IMR-90 (cell line): ENCODE measurements at regions not wholly inside any gene's neighbourhood (a gene's known extent, or its start where the extent isn't known, plus 50 kb on each side); places are given as distances from the start of the nearest gene placed in this dataset.

Experiments
- ATAC-seq: fragments of 200-7000 bp; cut with Tn5 transposase; 2 replicates; pipeline ENCODE4 v1.9.1; 2020; ENCODE audit warnings: low read depth, mild to moderate bottlenecking, moderate library complexity
- BruUV-seq: library from RNA; stranded (reverse); fragments of 400-500 nt; replicated peaks from 2 replicates; lab custom pipeline; 2021; lab: Mats Ljungman, UMichigan
- CTCF ChIA-PET: fragments of 300-600 bp; formaldehyde crosslinking; extraction: SDS; loops from one replicate; lab custom pipeline; 2021; ENCODE audit warnings: antibody characterized with exemption; lab: Yijun Ruan, JAX
- POLR2A ChIA-PET: fragments of 300-600 bp; sonication (Branson Sonifier 250); formaldehyde crosslinking; loops from one replicate; lab custom pipeline; 2022; ENCODE audit warnings: antibody characterized with exemption; ENCODE audit not compliant: unreplicated experiment; lab: Charles Lee
- DNase-seq: peaks from one replicate; pipeline ENCODE4 v3.0.0; 2013
- H2AFZ ChIP-seq: replicated peaks from 2 replicates; pipeline ENCODE3; 2013; ENCODE audit warnings: low read length, mild to moderate bottlenecking; ENCODE audit not compliant: poor library complexity
- H2AK5ac ChIP-seq: 2 replicates; pipeline ENCODE4 v1.6.1; 2013; ENCODE audit warnings: low read depth, low read length, inconsistent platforms
- H2AK9ac ChIP-seq: replicated peaks from 2 replicates; pipeline ENCODE3; 2013; ENCODE audit warnings: mild to moderate bottlenecking, low read depth, low read length, moderate library complexity; ENCODE audit not compliant: poor library complexity
- H2BK120ac ChIP-seq: 2 replicates; pipeline ENCODE4 v1.6.1; 2013; ENCODE audit warnings: low read depth, low read length, inconsistent platforms
- H2BK15ac ChIP-seq: 3 replicates; pipeline ENCODE4 v1.6.1; 2013; ENCODE audit warnings: low read depth, low read length, inconsistent platforms
- H2BK20ac ChIP-seq: 2 replicates; pipeline ENCODE4 v1.6.1; 2013; ENCODE audit warnings: low read depth, mild to moderate bottlenecking, inconsistent platforms, low read length, moderate library complexity
- H2BK5ac ChIP-seq: 2 replicates; pipeline ENCODE4 v1.6.1; 2013; ENCODE audit warnings: mild to moderate bottlenecking, low read depth, low read length, inconsistent platforms; ENCODE audit not compliant: poor library complexity, severe bottlenecking
- H3K14ac ChIP-seq: replicated peaks from 2 replicates; pipeline ENCODE4 v1.6.1; 2013; ENCODE audit warnings: low read depth, low read length, inconsistent platforms
- H3K18ac ChIP-seq: 2 replicates; pipeline ENCODE4 v1.6.1; 2013; ENCODE audit warnings: low read depth, low read length, control low read depth
- H3K23ac ChIP-seq: 2 replicates; pipeline ENCODE4 v1.6.1; 2013; ENCODE audit warnings: low read depth, low read length, inconsistent platforms
- H3K27ac ChIP-seq: 2 replicates; pipeline ENCODE4 v1.5.1; 2013; ENCODE audit warnings: mild to moderate bottlenecking, control low read depth, low read length; ENCODE audit not compliant: insufficient read depth
- H3K27me3 ChIP-seq: 2 replicates; pipeline ENCODE4 v1.6.1; 2013; ENCODE audit warnings: low read length; ENCODE audit not compliant: control insufficient read depth, insufficient read depth
- H3K36me3 ChIP-seq: 2 replicates; pipeline ENCODE4 v1.6.1; 2013; ENCODE audit warnings: low read length, mixed read lengths; ENCODE audit not compliant: control insufficient read depth, insufficient read depth
- H3K4ac ChIP-seq: 2 replicates; pipeline ENCODE4 v1.6.1; 2013; ENCODE audit warnings: low read depth, low read length, inconsistent platforms
- H3K4me1 ChIP-seq: 2 replicates; pipeline ENCODE4 v1.6.1; 2013; ENCODE audit warnings: low read length, mixed read lengths; ENCODE audit not compliant: control insufficient read depth, insufficient read depth
- H3K4me2 ChIP-seq: 2 replicates; pipeline ENCODE4 v1.6.1; 2013; ENCODE audit warnings: low read depth, mild to moderate bottlenecking, control low read depth, low read length, moderate library complexity
- H3K4me3 ChIP-seq: 2 replicates; pipeline ENCODE4 v1.5.1; 2013; ENCODE audit warnings: low read depth, mild to moderate bottlenecking, control low read depth, low read length, moderate library complexity; ENCODE audit not compliant: insufficient read depth
- H3K56ac ChIP-seq: 2 replicates; pipeline ENCODE4 v1.6.1; 2013; ENCODE audit warnings: low read length, inconsistent platforms; ENCODE audit not compliant: insufficient read depth; ENCODE audit errors: extremely low read depth
- H3K79me1 ChIP-seq, 2 experiments: 2 replicates each; pipeline ENCODE4 v1.6.1; 2013; ENCODE audit warnings: low read length in 2 of 2, inconsistent platforms in 1 of 2, low read depth in 1 of 2
- H3K9ac ChIP-seq: 2 replicates; pipeline ENCODE4 v1.6.1; 2013; ENCODE audit warnings: low read depth, low read length, control low read depth
- H3K9me1 ChIP-seq: 2 replicates; pipeline ENCODE4 v1.6.1; 2013; ENCODE audit warnings: low read length, inconsistent platforms; ENCODE audit not compliant: insufficient read depth
- H3K9me3 ChIP-seq: 2 replicates; pipeline ENCODE4 v1.6.1; 2013; ENCODE audit warnings: low read length; ENCODE audit not compliant: control insufficient read depth, insufficient read depth
- H4K20me1 ChIP-seq: 2 replicates; pipeline ENCODE4 v1.6.1; 2013; ENCODE audit warnings: low read length, inconsistent platforms; ENCODE audit not compliant: insufficient read depth
- H4K5ac ChIP-seq: 2 replicates; pipeline ENCODE4 v1.6.1; 2013; ENCODE audit warnings: mild to moderate bottlenecking, low read depth, low read length, control low read depth
- H4K8ac ChIP-seq, 2 experiments: 2 replicates each; pipeline ENCODE4 v1.6.1; 2013; ENCODE audit warnings: low read depth in 2 of 2, low read length in 2 of 2, control low read depth in 1 of 2, inconsistent platforms in 1 of 2
- H4K91ac ChIP-seq: 2 replicates; pipeline ENCODE4 v1.6.1; 2013; ENCODE audit warnings: low read depth, low read length, inconsistent platforms; ENCODE audit not compliant: insufficient read depth
- BHLHE40 ChIP-seq: fragments of 150-350 bp; IDR thresholded peaks from 2 replicates; pipeline ENCODE4 v1.6.1; 2016; ENCODE audit warnings: mild to moderate bottlenecking, low read depth, low read length
- CEBPB ChIP-seq: IDR thresholded peaks from 2 replicates; pipeline ENCODE4 v1.6.1; 2012; ENCODE audit warnings: low read depth, low read length, improper control_type of control experiment
- CHD1 ChIP-seq: IDR thresholded peaks from 2 replicates; pipeline ENCODE4 v1.6.1; 2012; ENCODE audit warnings: low read depth, low read length, improper control_type of control experiment
- FOS ChIP-seq: fragments of 150-350 bp; IDR thresholded peaks from 2 replicates; pipeline ENCODE4 v1.6.1; 2016; ENCODE audit warnings: low read depth, low read length
- MAFK ChIP-seq: IDR thresholded peaks from 2 replicates; pipeline ENCODE4 v1.6.1; 2012; ENCODE audit warnings: low read depth, low read length, improper control_type of control experiment
- MAZ ChIP-seq: IDR thresholded peaks from 2 replicates; pipeline ENCODE4 v1.6.1; 2012; ENCODE audit warnings: low read depth, mild to moderate bottlenecking, low read length, improper control_type of control experiment, moderate library complexity, borderline replicate concordance
- NFE2L2 ChIP-seq: fragments of 150-350 bp; IDR thresholded peaks from 2 replicates; pipeline ENCODE4 v1.6.1; 2016; ENCODE audit warnings: low read depth, mild to moderate bottlenecking, low read length
- POLR2A ChIP-seq: IDR thresholded peaks from 2 replicates; pipeline ENCODE4 v1.6.1; 2012; ENCODE audit warnings: mild to moderate bottlenecking, low read depth, low read length
- RAD21 ChIP-seq: IDR thresholded peaks from 2 replicates; pipeline ENCODE4 v1.6.1; 2012; ENCODE audit warnings: low read length, improper control_type of control experiment
- RCOR1 ChIP-seq: IDR thresholded peaks from 2 replicates; pipeline ENCODE4 v1.6.1; 2012; ENCODE audit warnings: mild to moderate bottlenecking, low read length, improper control_type of control experiment; ENCODE audit not compliant: insufficient replicate concordance
- RFX5 ChIP-seq: IDR thresholded peaks from 2 replicates; pipeline ENCODE4 v1.8.0; 2012; ENCODE audit warnings: low read depth, mild to moderate bottlenecking, low read length, moderate library complexity
- SMC3 ChIP-seq: fragments of 150-350 bp; IDR thresholded peaks from 2 replicates; pipeline ENCODE4 v1.6.1; 2016; ENCODE audit warnings: low read depth, mild to moderate bottlenecking, antibody characterized with exemption, low read length, moderate library complexity
- WGBS, 2 experiments: methylation state at CpG; one replicate each; pipeline versions ENCODE4 v1.1.5 to v1.1.7; 2013; ENCODE audit warnings: missing lambda C conversion rate in 2 of 2; ENCODE audit not compliant: insufficient read length in 1 of 2; ENCODE audit errors: extremely low coverage in 2 of 2; 5-methylcytosine and 5-hydroxymethylcytosine counted together
- dilution Hi-C: fragments of 300-500 bp; cut with HindIII; formaldehyde crosslinking; loops from one replicate; pipeline ENCODE4 v1.14.3; 2018; ENCODE audit warnings: low sequenced_read_pairs; ENCODE audit not compliant: unreplicated experiment
- in situ Hi-C: fragments of 300-500 bp; cut with MboI; formaldehyde crosslinking; loops from 3 replicates; pipeline ENCODE4 v1.14.3; 2019; ENCODE audit warnings: low sequenced_read_pairs, inconsistent platforms, mixed read lengths
- intact Hi-C: fragments of 100-400 bp; cut with micrococcal nuclease; formaldehyde crosslinking; loops from 2 replicates; pipeline ENCODE4 v1.10.0; 2022
- TF ChIP-seq, protein P1 (sequence below): conservative IDR thresholded peaks from 2 replicates; pipeline ENCODE4 v1.5.1; 2012; ENCODE audit warnings: mild to moderate bottlenecking, low read depth, low read length, improper control_type of control experiment
- TF ChIP-seq, protein P2 (sequence below): fragments of 150-350 bp; IDR thresholded peaks from 2 replicates; pipeline ENCODE4 v1.6.1; 2016; ENCODE audit warnings: low read depth, mild to moderate bottlenecking, low read length, moderate library complexity, borderline replicate concordance
- TF ChIP-seq, protein P3 (sequence below): fragments of 150-350 bp; IDR thresholded peaks from 2 replicates; pipeline ENCODE4 v1.6.1; 2017; ENCODE audit warnings: mild to moderate bottlenecking, antibody characterized with exemption, low read length, low read depth

DNA sequence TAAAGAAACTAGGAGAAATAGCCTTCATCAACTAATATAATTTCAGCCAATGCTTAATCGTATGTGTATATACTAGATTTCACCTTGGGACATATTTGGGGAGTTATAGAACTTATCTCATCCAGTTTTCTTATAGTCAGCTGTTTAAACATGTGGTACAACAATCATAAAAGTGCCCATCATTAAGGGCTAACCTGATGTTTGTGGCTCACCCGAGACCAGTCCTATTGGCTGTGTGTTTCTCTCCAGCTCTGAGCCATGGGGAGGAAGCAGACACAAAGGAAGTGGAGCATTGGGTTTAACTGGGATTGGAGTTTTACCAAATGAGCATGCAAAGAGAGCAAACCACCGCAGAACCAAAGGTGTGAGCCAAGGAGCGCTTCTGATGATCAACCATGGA lies 114.3 kb upstream of the KLF12 start:
- no peak overlapping the region for H4K8ac ChIP-seq
- H3K4ac ChIP-seq, result no peak overlapping the region
- no peaks in the 10 kb centered on the region for H3K36me3 ChIP-seq
- H3K23ac ChIP-seq, result no peak overlapping the region
- ATAC-seq (no peak), DNase-seq (no peak)
- intact Hi-C loops, result no loop called here
- TF ChIP-seq CHD1 (no peak), FOS (no peak), MAZ (no peak), RAD21 (no peak), BHLHE40 (no peak), NFE2L2 (no peak), RFX5 (no peak), MAFK (no peak), CEBPB (no peak), RCOR1 (no peak), SMC3 (no peak), POLR2A (no peak)
- TF ChIP-seq, protein P1, sequence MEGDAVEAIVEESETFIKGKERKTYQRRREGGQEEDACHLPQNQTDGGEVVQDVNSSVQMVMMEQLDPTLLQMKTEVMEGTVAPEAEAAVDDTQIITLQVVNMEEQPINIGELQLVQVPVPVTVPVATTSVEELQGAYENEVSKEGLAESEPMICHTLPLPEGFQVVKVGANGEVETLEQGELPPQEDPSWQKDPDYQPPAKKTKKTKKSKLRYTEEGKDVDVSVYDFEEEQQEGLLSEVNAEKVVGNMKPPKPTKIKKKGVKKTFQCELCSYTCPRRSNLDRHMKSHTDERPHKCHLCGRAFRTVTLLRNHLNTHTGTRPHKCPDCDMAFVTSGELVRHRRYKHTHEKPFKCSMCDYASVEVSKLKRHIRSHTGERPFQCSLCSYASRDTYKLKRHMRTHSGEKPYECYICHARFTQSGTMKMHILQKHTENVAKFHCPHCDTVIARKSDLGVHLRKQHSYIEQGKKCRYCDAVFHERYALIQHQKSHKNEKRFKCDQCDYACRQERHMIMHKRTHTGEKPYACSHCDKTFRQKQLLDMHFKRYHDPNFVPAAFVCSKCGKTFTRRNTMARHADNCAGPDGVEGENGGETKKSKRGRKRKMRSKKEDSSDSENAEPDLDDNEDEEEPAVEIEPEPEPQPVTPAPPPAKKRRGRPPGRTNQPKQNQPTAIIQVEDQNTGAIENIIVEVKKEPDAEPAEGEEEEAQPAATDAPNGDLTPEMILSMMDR, result no peak
- TF ChIP-seq, protein P2, sequence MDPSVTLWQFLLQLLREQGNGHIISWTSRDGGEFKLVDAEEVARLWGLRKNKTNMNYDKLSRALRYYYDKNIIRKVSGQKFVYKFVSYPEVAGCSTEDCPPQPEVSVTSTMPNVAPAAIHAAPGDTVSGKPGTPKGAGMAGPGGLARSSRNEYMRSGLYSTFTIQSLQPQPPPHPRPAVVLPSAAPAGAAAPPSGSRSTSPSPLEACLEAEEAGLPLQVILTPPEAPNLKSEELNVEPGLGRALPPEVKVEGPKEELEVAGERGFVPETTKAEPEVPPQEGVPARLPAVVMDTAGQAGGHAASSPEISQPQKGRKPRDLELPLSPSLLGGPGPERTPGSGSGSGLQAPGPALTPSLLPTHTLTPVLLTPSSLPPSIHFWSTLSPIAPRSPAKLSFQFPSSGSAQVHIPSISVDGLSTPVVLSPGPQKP, result no peak
- TF ChIP-seq, protein P3, sequence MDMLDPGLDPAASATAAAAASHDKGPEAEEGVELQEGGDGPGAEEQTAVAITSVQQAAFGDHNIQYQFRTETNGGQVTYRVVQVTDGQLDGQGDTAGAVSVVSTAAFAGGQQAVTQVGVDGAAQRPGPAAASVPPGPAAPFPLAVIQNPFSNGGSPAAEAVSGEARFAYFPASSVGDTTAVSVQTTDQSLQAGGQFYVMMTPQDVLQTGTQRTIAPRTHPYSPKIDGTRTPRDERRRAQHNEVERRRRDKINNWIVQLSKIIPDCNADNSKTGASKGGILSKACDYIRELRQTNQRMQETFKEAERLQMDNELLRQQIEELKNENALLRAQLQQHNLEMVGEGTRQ, result no peak
- H2BK5ac ChIP-seq, result no peak overlapping the region
- no peak overlapping the region for H3K14ac ChIP-seq
- H3K18ac ChIP-seq, result no peak overlapping the region
- in situ Hi-C loops, result no loop called here
- BruUV-seq, result no TSS peak
- H2AK5ac ChIP-seq, result no peak overlapping the region
- H3K9ac ChIP-seq, result no peak overlapping the region
- H4K91ac ChIP-seq, result no peak overlapping the region
- no peak overlapping the region for H3K27ac ChIP-seq
- ChIA-PET POLR2A (no interaction called here), CTCF (no interaction called here)
- dilution Hi-C loops, result no loop called here
- H2AK9ac ChIP-seq, result no peak overlapping the region
- no peak overlapping the region for H2BK20ac ChIP-seq
- H2BK120ac ChIP-seq, result no peak overlapping the region
- no peak overlapping the region for H3K56ac ChIP-seq
- H3K9me3 ChIP-seq, result peaks cover 3% of the 10 kb centered on the region; the same call in 1 of the 2 replicates
- 0 out of 2 replicates have a peak, but pooled peaks cover 6% of the 10 kb centered on the region for H3K9me1 ChIP-seq
- no peak overlapping the region for H3K4me3 ChIP-seq
- H4K5ac ChIP-seq, result no peak overlapping the region
- H3K27me3 ChIP-seq, result no peaks in the 10 kb centered on the region
- no peak overlapping the region for H2BK15ac ChIP-seq
- H2AFZ ChIP-seq, result no peak overlapping the region
- no peak overlapping the region for H3K4me2 ChIP-seq
- no peaks in the 10 kb centered on the region for H4K20me1 ChIP-seq
- peaks cover 11% of the 10 kb centered on the region for H3K4me1 ChIP-seq
- 100% methylated on average over 1 of the region's 4 CpGs; no CpG with 5 or more reads in 1 of the 2 experiments for WGBS, 2 experiments
- no peaks in the 10 kb centered on the region for H3K79me1 ChIP-seq
